ENCODE measurements at regions not wholly inside any gene's neighbourhood (a gene's known extent, or its start where the extent isn't known, plus 50 kb on each side); places are given as distances from the start of the nearest gene placed in this dataset.
"Not testable (repeated sequence)": the region's sequence is repeated elsewhere in the genome, so short reads cannot be mapped to it uniquely, and the experiment has no call there.

DNA sequence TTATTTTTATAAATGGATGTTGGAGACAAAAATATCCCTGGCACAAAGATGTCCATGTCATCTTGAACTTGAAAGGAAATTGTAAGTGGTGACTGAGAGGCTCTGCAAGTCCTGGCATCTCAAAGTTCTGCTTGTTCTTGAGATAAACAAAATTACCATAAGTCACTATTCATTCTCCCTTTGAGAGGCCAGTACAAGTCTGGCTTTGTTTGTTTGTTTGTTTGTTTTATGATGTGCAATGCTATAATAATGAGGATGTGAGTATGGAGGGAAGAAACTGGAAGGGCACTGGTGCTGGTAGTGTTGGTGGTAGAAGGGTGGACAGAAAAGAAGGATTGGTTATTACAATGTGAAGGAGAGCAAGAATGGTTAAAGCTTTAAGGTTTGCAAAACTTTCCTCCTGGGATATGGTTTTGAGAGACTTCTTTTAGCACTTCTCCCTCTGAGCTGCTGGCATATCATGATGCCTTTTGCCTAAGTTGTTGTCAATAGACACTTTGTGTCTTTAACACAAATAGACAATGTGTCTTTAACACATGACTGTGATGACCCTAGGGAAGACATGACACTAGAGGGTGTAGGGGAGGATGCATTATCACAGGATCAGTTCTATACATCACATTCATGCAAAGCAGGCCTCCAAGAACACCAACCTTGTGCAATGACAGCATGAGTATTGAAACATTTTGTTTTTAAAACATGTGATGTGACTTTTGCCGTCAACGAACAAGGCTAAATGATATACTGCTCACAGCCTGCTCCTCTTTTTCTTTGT is 880.5 kb upstream of the GOT2 start:
- no peak for DNase-seq (ENCODE audit: extremely low read depth, insufficient read length)
- TF ChIP-seq, protein P1, sequence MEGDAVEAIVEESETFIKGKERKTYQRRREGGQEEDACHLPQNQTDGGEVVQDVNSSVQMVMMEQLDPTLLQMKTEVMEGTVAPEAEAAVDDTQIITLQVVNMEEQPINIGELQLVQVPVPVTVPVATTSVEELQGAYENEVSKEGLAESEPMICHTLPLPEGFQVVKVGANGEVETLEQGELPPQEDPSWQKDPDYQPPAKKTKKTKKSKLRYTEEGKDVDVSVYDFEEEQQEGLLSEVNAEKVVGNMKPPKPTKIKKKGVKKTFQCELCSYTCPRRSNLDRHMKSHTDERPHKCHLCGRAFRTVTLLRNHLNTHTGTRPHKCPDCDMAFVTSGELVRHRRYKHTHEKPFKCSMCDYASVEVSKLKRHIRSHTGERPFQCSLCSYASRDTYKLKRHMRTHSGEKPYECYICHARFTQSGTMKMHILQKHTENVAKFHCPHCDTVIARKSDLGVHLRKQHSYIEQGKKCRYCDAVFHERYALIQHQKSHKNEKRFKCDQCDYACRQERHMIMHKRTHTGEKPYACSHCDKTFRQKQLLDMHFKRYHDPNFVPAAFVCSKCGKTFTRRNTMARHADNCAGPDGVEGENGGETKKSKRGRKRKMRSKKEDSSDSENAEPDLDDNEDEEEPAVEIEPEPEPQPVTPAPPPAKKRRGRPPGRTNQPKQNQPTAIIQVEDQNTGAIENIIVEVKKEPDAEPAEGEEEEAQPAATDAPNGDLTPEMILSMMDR (IDR thresholded peaks at IDR 0.05; ENCODE audit: insufficient read depth, low read length, poor library complexity, severe bottlenecking), result no peak
- H3K27me3 ChIP-seq (replicated peaks; ENCODE audit: control insufficient read depth, insufficient read depth, low read length), result no peaks in the 10 kb centered on the region

DNA sequence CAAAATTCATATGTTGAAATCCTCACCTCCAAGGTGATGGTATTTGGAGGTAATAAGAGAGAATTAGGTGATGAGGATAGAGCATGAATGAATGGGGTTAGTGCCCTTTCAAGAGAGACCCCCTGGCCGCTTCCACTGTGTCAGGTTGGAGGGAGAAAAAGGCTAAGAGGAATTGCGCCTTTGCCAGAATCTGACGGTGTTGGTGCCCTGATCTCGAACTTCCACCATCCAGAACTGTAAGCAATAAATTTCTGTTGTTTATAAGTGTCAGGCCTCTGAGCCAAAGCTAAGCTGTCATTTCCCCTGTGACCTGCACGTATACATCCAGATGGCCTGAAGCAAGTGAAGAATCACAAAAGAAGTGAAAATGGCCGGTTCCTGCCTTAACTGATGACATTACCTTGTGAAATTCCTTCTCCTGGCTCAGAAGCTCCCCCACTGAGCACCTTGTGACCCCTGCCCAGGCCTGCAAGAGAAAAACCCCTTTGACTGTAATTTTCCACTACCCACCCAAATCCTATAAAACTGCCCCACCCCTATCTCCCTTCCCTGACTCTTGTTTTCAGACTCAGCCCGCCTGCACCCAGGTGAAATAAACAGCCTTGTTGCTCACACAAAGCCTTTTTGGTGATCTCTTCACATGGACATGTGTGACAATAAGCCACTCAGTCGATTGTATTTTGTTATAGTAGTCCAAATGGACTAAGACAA is 878.9 kb upstream of the GOT2 start:
- DNase-seq (ENCODE audit: extremely low read depth, insufficient read length); H3K27me3 ChIP-seq (replicated peaks; ENCODE audit: control insufficient read depth, insufficient read depth, low read length): not testable (repeated sequence)

More for the DNA sequence above, 880.5 kb upstream of the GOT2 start:
- Histone ChIP-seq H3K36me3 (ENCODE audit: control insufficient read depth, insufficient read depth, low read length) (no peaks in the 10 kb centered on the region), H3K4me3 (replicated peaks; ENCODE audit: low read depth, low read length) (no peak overlapping the region)

DNA sequence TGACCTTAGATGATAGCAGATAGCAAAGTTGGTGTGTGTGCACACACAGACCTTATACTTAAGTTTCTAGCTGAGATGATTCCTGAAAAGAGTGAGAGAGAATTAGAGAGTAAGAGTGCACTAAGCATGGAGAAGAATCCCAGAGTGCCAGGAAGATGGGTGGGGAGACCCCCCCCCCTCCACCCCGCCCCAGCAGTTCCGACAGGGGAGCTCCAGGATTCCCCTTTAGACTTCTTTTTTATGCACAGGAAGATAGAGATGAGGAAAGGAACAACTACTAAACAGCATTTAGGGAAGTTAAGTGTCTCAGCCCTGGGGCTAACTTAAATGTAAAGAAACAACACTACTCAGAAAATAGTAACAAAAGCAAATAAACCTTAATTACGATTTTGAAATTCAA is 878.0 kb upstream of the GOT2 start:
- H3K27me3 ChIP-seq (replicated peaks; ENCODE audit: control insufficient read depth, insufficient read depth, low read length), result no peaks in the 10 kb centered on the region
- no peaks in the 10 kb centered on the region for H3K36me3 ChIP-seq (ENCODE audit: control insufficient read depth, insufficient read depth, low read length)
- no peak for DNase-seq (ENCODE audit: extremely low read depth, insufficient read length)
- H3K4me3 ChIP-seq (replicated peaks; ENCODE audit: low read depth, low read length), result no peak overlapping the region
- TF ChIP-seq, protein P1 (IDR thresholded peaks at IDR 0.05; ENCODE audit: insufficient read depth, low read length, poor library complexity, severe bottlenecking), result no peak

More for the DNA sequence above, 878.9 kb upstream of the GOT2 start:
- not testable (repeated sequence) for H3K4me3 ChIP-seq (replicated peaks; ENCODE audit: low read depth, low read length); H3K36me3 ChIP-seq (ENCODE audit: control insufficient read depth, insufficient read depth, low read length)

DNA sequence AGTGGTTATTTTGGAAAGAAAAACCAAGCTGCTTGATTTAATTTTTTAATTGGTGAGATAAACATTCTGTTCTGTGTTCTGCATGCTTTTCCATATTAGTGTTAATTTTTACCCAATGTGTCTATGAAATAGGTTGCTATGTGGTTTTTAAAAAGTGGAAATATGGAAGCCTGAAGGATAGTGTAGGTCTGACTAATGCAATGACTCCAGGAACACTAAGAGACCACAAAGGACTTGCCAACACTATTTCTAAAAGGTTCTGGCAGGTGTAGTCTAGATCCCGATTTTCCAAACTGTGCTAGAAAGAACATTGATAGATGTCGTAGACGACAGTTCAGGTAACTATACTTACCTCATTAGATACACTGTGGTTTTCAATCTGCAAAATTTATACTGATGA is 877.4 kb upstream of the GOT2 start:
- Histone ChIP-seq H3K36me3 (ENCODE audit: control insufficient read depth, insufficient read depth, low read length) (no peaks in the 10 kb centered on the region), H3K4me3 (replicated peaks; ENCODE audit: low read depth, low read length) (no peak overlapping the region), H3K27me3 (replicated peaks; ENCODE audit: control insufficient read depth, insufficient read depth, low read length) (no peaks in the 10 kb centered on the region)
- DNase-seq (ENCODE audit: extremely low read depth, insufficient read length), result no peak
- TF ChIP-seq, protein P1 (IDR thresholded peaks at IDR 0.05; ENCODE audit: insufficient read depth, low read length, poor library complexity, severe bottlenecking), result no peak

DNA sequence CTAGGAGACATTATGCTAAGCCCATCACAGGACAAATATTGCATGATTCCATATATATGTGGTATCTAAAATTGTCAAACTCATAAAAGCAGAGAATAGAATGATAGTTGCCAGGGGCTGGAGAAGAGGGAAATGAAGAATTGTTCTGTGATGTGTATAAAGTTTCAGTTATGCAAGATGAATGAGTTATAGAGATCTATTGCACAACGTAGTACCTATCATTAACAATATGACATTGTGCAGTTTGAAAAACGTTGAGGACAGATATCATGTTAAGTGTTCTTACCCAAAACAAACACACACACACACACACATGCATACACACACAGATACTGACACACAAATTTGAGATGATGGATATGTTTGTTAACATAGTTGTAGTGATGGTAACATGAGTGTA is 871.6 kb upstream of the GOT2 start:
- TF ChIP-seq, protein P1 (IDR thresholded peaks at IDR 0.05; ENCODE audit: insufficient read depth, low read length, poor library complexity, severe bottlenecking), result no peak
- Histone ChIP-seq H3K36me3 (ENCODE audit: control insufficient read depth, insufficient read depth, low read length) (no peaks in the 10 kb centered on the region), H3K27me3 (replicated peaks; ENCODE audit: control insufficient read depth, insufficient read depth, low read length) (no peaks in the 10 kb centered on the region), H3K4me3 (replicated peaks; ENCODE audit: low read depth, low read length) (no peak overlapping the region)
- no peak for DNase-seq (ENCODE audit: extremely low read depth, insufficient read length)

DNA sequence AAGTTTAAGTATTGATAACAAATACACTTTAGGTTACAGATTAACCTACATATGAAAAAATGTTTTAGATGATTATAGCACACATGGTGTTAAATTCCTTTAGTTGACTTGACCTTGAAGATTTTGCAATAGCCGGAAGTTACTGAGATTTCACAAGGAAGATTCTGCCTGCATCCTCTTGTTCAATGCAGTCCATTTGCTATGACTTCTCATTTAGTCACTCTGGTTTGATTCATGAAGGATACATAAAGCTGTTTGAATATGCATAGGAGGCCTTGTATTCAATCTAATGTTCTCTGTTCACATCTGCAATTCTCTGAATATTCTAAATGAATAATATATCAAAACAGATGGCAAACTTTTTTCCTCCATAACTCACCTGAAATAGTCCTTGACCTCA is 870.2 kb upstream of the GOT2 start:
- DNase-seq (ENCODE audit: extremely low read depth, insufficient read length), result no peak
- Histone ChIP-seq H3K4me3 (replicated peaks; ENCODE audit: low read depth, low read length) (no peak overlapping the region), H3K27me3 (replicated peaks; ENCODE audit: control insufficient read depth, insufficient read depth, low read length) (no peaks in the 10 kb centered on the region), H3K36me3 (ENCODE audit: control insufficient read depth, insufficient read depth, low read length) (no peaks in the 10 kb centered on the region)
- TF ChIP-seq, protein P1 (IDR thresholded peaks at IDR 0.05; ENCODE audit: insufficient read depth, low read length, poor library complexity, severe bottlenecking), result no peak

All from GM06990 (cell line).